Gastrocnemius medialis (tissue), 4 donors: ENCODE measurements at regions not wholly inside any gene's neighbourhood (a gene's known extent, or its start where the extent isn't known, plus 50 kb on each side); places are given as distances from the start of the nearest gene placed in this dataset.

Experiments
- ATAC-seq, 2 donors: fragments of 150-250 bp; one replicate each; pipeline ENCODE4 v1.9.1; 2016
- DNase-seq, 2 donors: peaks; one replicate each; pipeline ENCODE4 v3.0.0-alpha.2; 2019
- H3K27ac ChIP-seq, 4 donors: fragments of 200-600 bp; sonication (generic); 1 replicate in 1 of 4; 2 replicates in 3 of 4; pipeline ENCODE4 v1.5.1; 2016 to 2018; ENCODE audit warnings: mild to moderate bottlenecking in 2 of 4, moderate library complexity in 1 of 4
- H3K27me3 ChIP-seq, 3 donors: fragments of 200-600 bp; sonication (generic) in 2 of 3; 1 replicate in 1 of 3; 2 replicates in 2 of 3; pipeline versions ENCODE4 v1.5.1 to v1.6.0; 2016 to 2019; ENCODE audit warnings: mild to moderate bottlenecking in 1 of 3, moderate library complexity in 1 of 3
- H3K36me3 ChIP-seq, 2 donors: fragments of 200-600 bp; sonication (generic) in 1 of 2; one replicate each; pipeline ENCODE4 v1.5.1; 2017 to 2018
- H3K4me1 ChIP-seq, 2 donors: fragments of 200-600 bp; sonication (generic) in 1 of 2; one replicate each; pipeline ENCODE4 v1.5.1; 2016 to 2017; ENCODE audit warnings: mild to moderate bottlenecking in 2 of 2
- H3K4me3 ChIP-seq, 4 donors: fragments of 200-600 bp; sonication (generic) in 3 of 4; 1 replicate in 1 of 4; 2 replicates in 3 of 4; pipeline ENCODE4 v1.5.1; 2016 to 2019; ENCODE audit warnings: mild to moderate bottlenecking in 2 of 4
- H3K9me3 ChIP-seq, 3 donors: fragments of 200-600 bp; sonication (generic) in 2 of 3; 1 replicate in 1 of 3; 2 replicates in 2 of 3; pipeline ENCODE4 v1.5.1; 2016 to 2019
- CTCF ChIP-seq, 5 experiments: fragments of 450-650 bp in 3 of 5; fragments of 200-600 bp in 2 of 5; sonication (generic) in 2 of 5; IDR thresholded peaks in 4 of 5; conservative IDR thresholded peaks in 1 of 5; 1 replicate in 4 of 5; 2 replicates in 1 of 5; pipeline ENCODE4 v1.5.1; 2016 to 2019; ENCODE audit warnings: antibody characterized with exemption in 5 of 5, mild to moderate bottlenecking in 3 of 5, moderate library complexity in 3 of 5
- POLR2A ChIP-seq, 2 donors: fragments of 450-650 bp; IDR thresholded peaks; one replicate each; pipeline ENCODE4 v1.6.1; 2017; ENCODE audit warnings: antibody characterized with exemption in 2 of 2, mild to moderate bottlenecking in 2 of 2, moderate library complexity in 2 of 2
- in situ Hi-C, 4 donors: fragments of 200-750 bp; cut with MboI; loops; one replicate each; pipeline versions ENCODE4 v1.15.0 to v1.8.0; 2017; ENCODE audit warnings: low sequenced_read_pairs in 4 of 4
- intact Hi-C: fragments of 100-400 bp; cut with DNase I; formaldehyde crosslinking; loops from one replicate; pipeline ENCODE4 v1.15.1; 2023; ENCODE audit warnings: low total_unique reads

- Histone ChIP-seq H3K4me1 (peaks cover 0 to 3% of the 10 kb centered on the region in 2 donors), H3K9me3 (no peaks in the 10 kb centered on the region), H3K36me3 (no peaks in the 10 kb centered on the region), H3K4me3 (no peak overlapping the region), H3K27ac (no peak overlapping the region), H3K27me3 (no peaks in the 10 kb centered on the region)
- ATAC-seq (no peak), DNase-seq (no peak)
- in situ Hi-C loops, result loop anchor here in 1 of 4 donors (10.0 kb wide), 1 partner anchor 227 kb away; no protein-coding TSS in a partner anchor
- intact Hi-C loops, result loop anchor here (10.0 kb wide), 1 partner anchor 727 kb away; the partner anchor contains the start of gene GSTA4
- TF ChIP-seq CTCF (IDR thresholded peaks at IDR 0.05 in 4 of 5, conservative IDR thresholded peaks at IDR 0.05 in 1 of 5), result no peak
- no peak for TF ChIP-seq POLR2A (IDR thresholded peaks at IDR 0.05)
Observed at GRCh38 chr6:53721766-53722165, 56.2 kb upstream of the KLHL31 start.

- no peak overlapping the region for H3K4me3 ChIP-seq
- H3K4me1 ChIP-seq, result peaks cover 0 to 3% of the 10 kb centered on the region in 2 donors
- H3K27me3 ChIP-seq, result no peaks in the 10 kb centered on the region
- H3K36me3 ChIP-seq, result no peaks in the 10 kb centered on the region
- peak; percentile 91 to 99 for ATAC-seq
- H3K27ac ChIP-seq, result peak overlapping the region in 3 of 4 donors; percentile 42 to 56 (median 43)
- TF ChIP-seq CTCF (IDR thresholded peaks at IDR 0.05 in 4 of 5, conservative IDR thresholded peaks at IDR 0.05 in 1 of 5), result peak; percentile 45 to 77 (median 61)
- no peak for TF ChIP-seq POLR2A (IDR thresholded peaks at IDR 0.05)
- no peaks in the 10 kb centered on the region for H3K9me3 ChIP-seq
- in situ Hi-C loops (no loop called here), intact Hi-C loops (loop anchor here (2.0 kb wide), 1 partner anchor 174 kb away; the partner anchor contains the start of gene GCLC)
- DNase-seq, result peak; percentile 40 to 45
Observed at GRCh38 chr6:53718597-53719460, 53.3 kb upstream of the KLHL31 start.

- intact Hi-C loops (no loop called here), in situ Hi-C loops (no loop called here)
- Histone ChIP-seq H3K4me1 (peaks cover 0 to 3% of the 10 kb centered on the region in 2 donors), H3K4me3 (no peak overlapping the region), H3K9me3 (no peaks in the 10 kb centered on the region), H3K27ac (no peak overlapping the region), H3K36me3 (no peaks in the 10 kb centered on the region), H3K27me3 (no peaks in the 10 kb centered on the region)
- no peak for TF ChIP-seq CTCF (IDR thresholded peaks at IDR 0.05 in 4 of 5, conservative IDR thresholded peaks at IDR 0.05 in 1 of 5)
- TF ChIP-seq POLR2A (IDR thresholded peaks at IDR 0.05), result no peak
- no peak for ATAC-seq
- no peak for DNase-seq
Observed at GRCh38 chr6:53717566-53717965, 52.0 kb upstream of the KLHL31 start.

GRCh38 chr6:53715434-53715833 is 49.9 kb upstream of the KLHL31 start:
- no peak for ATAC-seq
- Histone ChIP-seq H3K36me3 (no peaks in the 10 kb centered on the region), H3K4me3 (no peak overlapping the region), H3K27ac (no peak overlapping the region), H3K27me3 (no peaks in the 10 kb centered on the region), H3K9me3 (no peaks in the 10 kb centered on the region), H3K4me1 (peaks cover 0 to 3% of the 10 kb centered on the region in 2 donors)
- intact Hi-C loops (no loop called here), in situ Hi-C loops (no loop called here)
- no peak for DNase-seq
- TF ChIP-seq POLR2A (IDR thresholded peaks at IDR 0.05) (no peak), CTCF (IDR thresholded peaks at IDR 0.05 in 4 of 5, conservative IDR thresholded peaks at IDR 0.05 in 1 of 5) (no peak)
